Activated CD4-positive, alpha-beta T cell treated with anti-CD3 and anti-CD28 coated beads, Interleukin-2, amount 50 U/mL, for 4 hours (primary cell): ENCODE measurements at regions not wholly inside any gene's neighbourhood (a gene's known extent, or its start where the extent isn't known, plus 50 kb on each side); places are given as distances from the start of the nearest gene placed in this dataset.

ENCODE experiments used
- DNase-seq, 2 experiments: peaks; one replicate each; pipeline ENCODE4 v3.0.0-alpha.2; 2020

- DNase-seq = no peak
Observed at GRCh38 chr11:70522593-70523311, 124.4 kb downstream of the CTTN start.

- no peak for DNase-seq
Observed at GRCh38 chr11:70523384-70524095, 125.2 kb downstream of the CTTN start.

GRCh38 chr11:70524096-70524922, 126.0 kb downstream of the CTTN start:
- DNase-seq = no peak

- no peak for DNase-seq
Observed at GRCh38 chr11:70525006-70525405, 126.7 kb downstream of the CTTN start.

- no peak for DNase-seq
Observed at GRCh38 chr11:70525466-70525865, 127.1 kb downstream of the CTTN start.

GRCh38 chr11:70526116-70527045, 128.1 kb downstream of the CTTN start:
- DNase-seq = no peak

GRCh38 chr11:70527046-70527395, 128.7 kb downstream of the CTTN start:
- no peak for DNase-seq

- no peak for DNase-seq
Observed at GRCh38 chr11:70527429-70528045, 129.2 kb downstream of the CTTN start.

- no peak for DNase-seq
Observed at GRCh38 chr11:70528046-70528793, 129.9 kb downstream of the CTTN start.

- no peak for DNase-seq
Observed at GRCh38 chr11:70528794-70529580, 130.7 kb downstream of the CTTN start.

GRCh38 chr11:70530010-70530409, 131.7 kb downstream of the CTTN start:
- DNase-seq = no peak

- no peak for DNase-seq
Observed at GRCh38 chr11:70530629-70531185, 132.4 kb downstream of the CTTN start.

GRCh38 chr11:70531281-70532065, 133.1 kb downstream of the CTTN start:
- no peak for DNase-seq

GRCh38 chr11:70532066-70532440, 133.7 kb downstream of the CTTN start:
- no peak for DNase-seq

- no peak for DNase-seq
Observed at GRCh38 chr11:70532731-70533130, 134.4 kb downstream of the CTTN start.

- DNase-seq = no peak
Observed at GRCh38 chr11:70535191-70535971, 137.1 kb downstream of the CTTN start.

- DNase-seq = no peak
Observed at GRCh38 chr11:70536051-70536877, 137.9 kb downstream of the CTTN start.
